MM.1S (cell line): ENCODE measurements at regions not wholly inside any gene's neighbourhood (a gene's known extent, or its start where the extent isn't known, plus 50 kb on each side); places are given as distances from the start of the nearest gene placed in this dataset.

ENCODE experiments used
- DNase-seq: peaks from one replicate; pipeline ENCODE4 v3.0.0-alpha.2; 2015
- H2AFZ ChIP-seq: fragments of 300-600 bp; sonication (generic); 2 replicates; pipeline ENCODE4 v1.6.0; 2016; ENCODE audit warnings: antibody characterized with exemption, low read length
- H3F3A ChIP-seq: fragments of 300-600 bp; sonication (generic); 2 replicates; pipeline ENCODE4 v1.6.1; 2016; ENCODE audit warnings: mild to moderate bottlenecking, antibody characterized with exemption, low read length, moderate library complexity, mixed read lengths; ENCODE audit not compliant: insufficient read depth
- H3K27ac ChIP-seq: fragments of 300-600 bp; sonication (generic); 2 replicates; pipeline ENCODE4 v1.5.1; 2016; ENCODE audit warnings: mild to moderate bottlenecking, low read length
- H3K27me3 ChIP-seq: fragments of 300-600 bp; sonication (generic); replicated peaks from 2 replicates; pipeline ENCODE4 v1.6.0; 2016; ENCODE audit warnings: low read length; ENCODE audit not compliant: insufficient read depth
- H3K36me3 ChIP-seq: fragments of 300-600 bp; sonication (generic); replicated peaks from 2 replicates; pipeline ENCODE4 v1.6.1; 2016; ENCODE audit warnings: mild to moderate bottlenecking, low read length, mixed read lengths; ENCODE audit not compliant: insufficient read depth
- H3K4me1 ChIP-seq: fragments of 300-600 bp; sonication (generic); 2 replicates; pipeline ENCODE4 v1.6.1; 2016; ENCODE audit warnings: low read length, mixed read lengths
- H3K4me2 ChIP-seq: fragments of 300-600 bp; sonication (generic); 2 replicates; pipeline ENCODE4 v1.6.0; 2016; ENCODE audit warnings: low read depth, low read length
- H3K4me3 ChIP-seq: fragments of 300-600 bp; sonication (generic); 2 replicates; pipeline ENCODE4 v1.5.1; 2016; ENCODE audit warnings: low read length, mixed read lengths
- H3K79me2 ChIP-seq: fragments of 300-600 bp; sonication (generic); 2 replicates; pipeline ENCODE4 v1.6.1; 2016; ENCODE audit warnings: mixed run types, low read length, mixed read lengths
- H3K9ac ChIP-seq: fragments of 300-600 bp; sonication (generic); 2 replicates; pipeline ENCODE4 v1.6.1; 2016; ENCODE audit warnings: low read length, mixed read lengths
- H3K9me2 ChIP-seq: fragments of 300-600 bp; sonication (generic); replicated peaks from 2 replicates; pipeline ENCODE4 v1.6.1; 2016; ENCODE audit warnings: mild to moderate bottlenecking, low read length, mixed read lengths; ENCODE audit not compliant: insufficient read depth
- H3K9me3 ChIP-seq: fragments of 300-600 bp; sonication (generic); replicated peaks from 2 replicates; pipeline ENCODE4 v1.6.1; 2016; ENCODE audit warnings: mild to moderate bottlenecking, low read length, mixed read lengths; ENCODE audit not compliant: insufficient read depth
- H4K20me1 ChIP-seq: fragments of 300-600 bp; sonication (generic); 2 replicates; pipeline ENCODE4 v1.6.1; 2016; ENCODE audit warnings: mild to moderate bottlenecking, low read length, moderate library complexity, mixed read lengths; ENCODE audit not compliant: insufficient read depth
- EZH2 ChIP-seq: fragments of 300-600 bp; sonication (generic); optimal IDR thresholded peaks from 2 replicates; pipeline ENCODE3; 2017; ENCODE audit warnings: low read depth, mild to moderate bottlenecking, antibody characterized with exemption, low read length, mixed read lengths
- EZH2phosphoT487 ChIP-seq: fragments of 300-600 bp; sonication (generic); IDR thresholded peaks from 2 replicates; pipeline ENCODE4 v1.6.1; 2018; ENCODE audit warnings: antibody characterized with exemption, low read length
- TF ChIP-seq, protein P1 (sequence below): fragments of 300-600 bp; sonication (generic); IDR thresholded peaks from 2 replicates; pipeline ENCODE4 v1.5.1; 2016; ENCODE audit warnings: antibody characterized with exemption, low read length, mixed read lengths

DNA sequence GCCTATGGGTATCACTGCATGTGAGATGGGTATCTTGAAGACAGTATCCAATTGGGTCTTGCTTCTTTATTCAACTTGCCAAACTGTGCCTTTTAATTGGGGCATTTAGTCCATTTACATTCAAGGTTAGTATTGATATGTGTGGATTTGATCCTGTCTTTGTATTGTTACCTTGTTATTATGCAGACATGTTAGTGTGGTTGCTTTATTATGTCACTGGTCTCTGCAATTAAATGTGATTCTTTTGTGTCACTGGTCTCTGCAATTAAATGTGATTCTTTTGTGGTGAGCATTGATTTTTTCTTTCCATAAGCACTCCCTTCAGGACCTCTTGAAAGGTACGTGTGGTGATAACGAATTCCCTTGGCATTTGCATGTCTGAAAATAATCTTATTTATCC is 357.8 kb upstream of the STEAP1 start:
- H3K4me1 ChIP-seq: no peaks in the 10 kb centered on the region
- H3K79me2 ChIP-seq: no peaks in the 10 kb centered on the region
- H4K20me1 ChIP-seq: no peaks in the 10 kb centered on the region
- H2AFZ ChIP-seq: no peak overlapping the region
- no peaks in the 10 kb centered on the region for H3F3A ChIP-seq
- no peaks in the 10 kb centered on the region for H3K27me3 ChIP-seq
- H3K27ac ChIP-seq: no peak overlapping the region
- no peak overlapping the region for H3K4me2 ChIP-seq
- no peak overlapping the region for H3K4me3 ChIP-seq
- H3K36me3 ChIP-seq: no peaks in the 10 kb centered on the region
- no peaks in the 10 kb centered on the region; the same call in 1 of the 2 replicates for H3K9me3 ChIP-seq
- H3K9me2 ChIP-seq: no peaks in the 10 kb centered on the region
- DNase-seq: no peak
- no peak overlapping the region for H3K9ac ChIP-seq
- TF ChIP-seq EZH2phosphoT487: no peak
- TF ChIP-seq EZH2: no peak
- TF ChIP-seq, protein P1, sequence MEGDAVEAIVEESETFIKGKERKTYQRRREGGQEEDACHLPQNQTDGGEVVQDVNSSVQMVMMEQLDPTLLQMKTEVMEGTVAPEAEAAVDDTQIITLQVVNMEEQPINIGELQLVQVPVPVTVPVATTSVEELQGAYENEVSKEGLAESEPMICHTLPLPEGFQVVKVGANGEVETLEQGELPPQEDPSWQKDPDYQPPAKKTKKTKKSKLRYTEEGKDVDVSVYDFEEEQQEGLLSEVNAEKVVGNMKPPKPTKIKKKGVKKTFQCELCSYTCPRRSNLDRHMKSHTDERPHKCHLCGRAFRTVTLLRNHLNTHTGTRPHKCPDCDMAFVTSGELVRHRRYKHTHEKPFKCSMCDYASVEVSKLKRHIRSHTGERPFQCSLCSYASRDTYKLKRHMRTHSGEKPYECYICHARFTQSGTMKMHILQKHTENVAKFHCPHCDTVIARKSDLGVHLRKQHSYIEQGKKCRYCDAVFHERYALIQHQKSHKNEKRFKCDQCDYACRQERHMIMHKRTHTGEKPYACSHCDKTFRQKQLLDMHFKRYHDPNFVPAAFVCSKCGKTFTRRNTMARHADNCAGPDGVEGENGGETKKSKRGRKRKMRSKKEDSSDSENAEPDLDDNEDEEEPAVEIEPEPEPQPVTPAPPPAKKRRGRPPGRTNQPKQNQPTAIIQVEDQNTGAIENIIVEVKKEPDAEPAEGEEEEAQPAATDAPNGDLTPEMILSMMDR: no peak

DNA sequence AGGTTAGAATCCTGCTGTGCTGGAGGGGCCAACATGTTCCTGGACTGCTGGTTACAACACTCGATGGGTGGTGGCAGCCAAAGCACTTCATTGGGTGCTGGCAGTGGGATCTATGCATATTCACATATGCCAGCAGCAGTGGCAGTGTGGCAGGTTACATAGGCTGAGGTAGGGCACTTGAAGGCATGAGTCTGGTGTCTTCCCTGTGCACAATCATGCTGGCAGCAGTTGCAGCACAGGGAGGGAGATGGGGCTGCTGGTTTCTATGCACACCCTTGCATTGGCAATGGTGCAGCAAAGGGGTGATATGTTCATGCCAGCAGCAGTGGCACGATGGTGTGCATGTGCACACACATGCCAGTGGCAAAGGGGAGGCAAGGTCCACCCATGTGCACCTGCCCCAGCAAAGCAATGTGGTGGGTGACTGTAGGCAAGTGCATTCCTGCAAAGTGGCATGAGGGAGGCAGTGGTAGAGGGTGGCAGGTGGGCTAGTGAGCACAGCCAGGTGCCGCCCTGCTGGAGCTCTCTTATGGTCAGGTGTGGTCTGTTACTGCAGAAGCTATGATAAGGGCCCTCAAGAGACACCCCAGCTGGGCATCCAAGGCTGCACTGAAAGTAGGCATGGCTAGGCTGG is 356.2 kb upstream of the STEAP1 start:
- H3K4me2 ChIP-seq: no peak overlapping the region

DNA sequence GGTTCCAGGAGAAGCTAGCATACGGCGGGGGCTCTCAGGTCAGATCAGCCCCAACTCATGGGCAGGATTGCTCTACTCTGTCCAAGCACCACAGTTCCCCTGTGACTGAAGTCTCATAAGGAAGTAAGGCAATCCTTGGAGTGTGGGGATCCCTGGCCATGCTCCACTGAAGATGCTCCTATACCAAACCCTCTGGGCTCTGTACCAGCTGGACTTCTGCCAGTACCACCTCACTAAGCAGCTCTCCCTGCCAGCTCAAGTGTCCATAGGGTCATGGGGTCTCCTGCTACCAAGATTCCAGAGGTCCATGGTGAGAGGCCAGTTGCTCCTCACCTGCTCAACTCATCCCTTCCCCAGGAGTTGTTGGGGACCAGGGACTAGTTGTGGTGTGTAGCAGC is 355.7 kb upstream of the STEAP1 start:
- Histone ChIP-seq H3K4me3 (no peak overlapping the region), H4K20me1 (no peaks in the 10 kb centered on the region), H3K79me2 (no peaks in the 10 kb centered on the region), H3K4me1 (no peaks in the 10 kb centered on the region), H3F3A (no peaks in the 10 kb centered on the region), H3K4me2 (no peak overlapping the region), H3K9me2 (no peaks in the 10 kb centered on the region), H3K9me3 (no peaks in the 10 kb centered on the region), H3K27ac (no peak overlapping the region), H3K9ac (no peak overlapping the region), H3K36me3 (no peaks in the 10 kb centered on the region), H2AFZ (no peak overlapping the region), H3K27me3 (no peaks in the 10 kb centered on the region)
- DNase-seq: no peak
- TF ChIP-seq EZH2 (no peak), EZH2phosphoT487 (no peak)
- TF ChIP-seq, protein P1: no peak

More for the DNA sequence above, 356.2 kb upstream of the STEAP1 start:
- H3K4me1 ChIP-seq: no peaks in the 10 kb centered on the region
- no peak for TF ChIP-seq EZH2phosphoT487
- TF ChIP-seq, protein P1: no peak
- no peaks in the 10 kb centered on the region for H4K20me1 ChIP-seq
- H3K27ac ChIP-seq: no peak overlapping the region
- no peak overlapping the region for H3K4me3 ChIP-seq
- no peaks in the 10 kb centered on the region for H3K36me3 ChIP-seq
- no peaks in the 10 kb centered on the region for H3K9me2 ChIP-seq
- no peak overlapping the region for H3K9ac ChIP-seq
- H3K9me3 ChIP-seq: no peaks in the 10 kb centered on the region
- H2AFZ ChIP-seq: no peak overlapping the region
- H3F3A ChIP-seq: no peaks in the 10 kb centered on the region
- no peak for DNase-seq
- no peaks in the 10 kb centered on the region for H3K79me2 ChIP-seq
- no peaks in the 10 kb centered on the region for H3K27me3 ChIP-seq
